Ascending aorta (tissue), 2 donors: ENCODE measurements at regions not wholly inside any gene's neighbourhood (a gene's known extent, or its start where the extent isn't known, plus 50 kb on each side); places are given as distances from the start of the nearest gene placed in this dataset.

Source experiments
- DNase-seq, 2 donors: peaks; one replicate each; pipeline ENCODE4 v3.0.0-alpha.2; 2019; ENCODE audit warnings: low spot score in 2 of 2
- H3K27ac ChIP-seq, 2 donors: fragments of 200-600 bp; sonication (generic); one replicate each; pipeline ENCODE4 v1.5.1; 2016 to 2017; ENCODE audit warnings: mild to moderate bottlenecking in 1 of 2
- H3K27me3 ChIP-seq: fragments of 200-600 bp; sonication (generic); one replicate; pipeline ENCODE4 v1.5.1; 2017
- H3K36me3 ChIP-seq, 2 donors: fragments of 200-600 bp; sonication (generic); one replicate each; pipeline ENCODE4 v1.5.1; 2016
- H3K4me1 ChIP-seq, 2 donors: fragments of 200-600 bp; sonication (generic); one replicate each; pipeline ENCODE4 v1.5.1; 2016 to 2017; ENCODE audit warnings: mild to moderate bottlenecking in 1 of 2
- H3K4me3 ChIP-seq, 2 donors: fragments of 200-600 bp; sonication (generic); one replicate each; pipeline ENCODE4 v1.5.1; 2016 to 2017; ENCODE audit warnings: mild to moderate bottlenecking in 1 of 2
- H3K9me3 ChIP-seq, 2 donors: fragments of 200-600 bp; sonication (generic); one replicate each; pipeline ENCODE4 v1.5.1; 2016
- intact Hi-C: fragments of 100-400 bp; cut with DNase I; formaldehyde crosslinking; loops from one replicate; pipeline ENCODE4 v1.15.1; 2023
- TF ChIP-seq, protein P1 (sequence below), 3 experiments: fragments of 200-600 bp in 2 of 3; fragments of 450-650 bp in 1 of 3; sonication (generic) in 2 of 3; IDR thresholded peaks; one replicate each; pipeline ENCODE4 v1.5.1; 2016 to 2019; ENCODE audit warnings: antibody characterized with exemption in 3 of 3, mild to moderate bottlenecking in 1 of 3, moderate library complexity in 1 of 3

DNA sequence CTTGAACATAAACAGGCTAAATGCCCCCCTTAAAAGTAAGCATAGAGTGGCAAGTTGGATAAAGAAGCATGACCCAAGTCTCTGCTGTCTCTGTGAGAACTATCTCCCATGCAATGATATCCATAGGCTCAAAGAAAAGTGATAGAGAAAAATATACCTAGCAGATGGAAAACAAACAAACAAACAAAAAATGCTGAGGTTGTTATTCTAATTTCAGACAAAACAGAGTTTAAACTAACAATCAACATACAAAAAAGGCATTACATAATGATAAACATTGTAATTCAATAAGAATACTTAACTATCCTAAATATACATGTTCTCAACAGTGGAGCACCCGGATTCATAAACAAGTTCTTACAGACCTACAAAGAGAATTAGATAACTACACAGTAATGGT lies 626.2 kb upstream of the CNTNAP2 start:
- H3K27me3 ChIP-seq = no peaks in the 10 kb centered on the region
- no peak overlapping the region for H3K27ac ChIP-seq

DNA sequence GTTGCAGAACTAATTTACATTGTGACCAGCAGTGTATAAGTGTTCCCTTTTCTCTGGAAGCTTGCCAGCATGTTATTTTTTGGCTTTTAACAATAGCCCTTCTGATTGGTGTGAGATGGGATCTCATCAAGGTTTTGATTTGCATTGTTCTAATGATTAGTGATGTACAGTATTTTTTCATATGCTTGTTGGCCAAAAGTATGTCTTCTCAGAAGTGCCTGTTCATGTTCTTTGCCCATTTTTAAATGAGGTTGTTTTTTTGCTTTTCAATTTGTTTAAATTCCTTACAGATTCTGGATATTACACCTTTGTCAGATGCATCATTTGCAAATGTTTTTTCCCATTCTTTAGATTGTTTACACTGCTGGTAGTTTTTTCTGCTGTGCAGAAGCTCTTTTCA lies 627.0 kb upstream of the CNTNAP2 start:
- Histone ChIP-seq H3K27me3 (no peaks in the 10 kb centered on the region), H3K4me1 (no peaks in the 10 kb centered on the region), H3K4me3 (no peak overlapping the region), H3K36me3 (no peaks in the 10 kb centered on the region), H3K9me3 (no peaks in the 10 kb centered on the region), H3K27ac (no peak overlapping the region)
- no peak for DNase-seq
- TF ChIP-seq, protein P1, sequence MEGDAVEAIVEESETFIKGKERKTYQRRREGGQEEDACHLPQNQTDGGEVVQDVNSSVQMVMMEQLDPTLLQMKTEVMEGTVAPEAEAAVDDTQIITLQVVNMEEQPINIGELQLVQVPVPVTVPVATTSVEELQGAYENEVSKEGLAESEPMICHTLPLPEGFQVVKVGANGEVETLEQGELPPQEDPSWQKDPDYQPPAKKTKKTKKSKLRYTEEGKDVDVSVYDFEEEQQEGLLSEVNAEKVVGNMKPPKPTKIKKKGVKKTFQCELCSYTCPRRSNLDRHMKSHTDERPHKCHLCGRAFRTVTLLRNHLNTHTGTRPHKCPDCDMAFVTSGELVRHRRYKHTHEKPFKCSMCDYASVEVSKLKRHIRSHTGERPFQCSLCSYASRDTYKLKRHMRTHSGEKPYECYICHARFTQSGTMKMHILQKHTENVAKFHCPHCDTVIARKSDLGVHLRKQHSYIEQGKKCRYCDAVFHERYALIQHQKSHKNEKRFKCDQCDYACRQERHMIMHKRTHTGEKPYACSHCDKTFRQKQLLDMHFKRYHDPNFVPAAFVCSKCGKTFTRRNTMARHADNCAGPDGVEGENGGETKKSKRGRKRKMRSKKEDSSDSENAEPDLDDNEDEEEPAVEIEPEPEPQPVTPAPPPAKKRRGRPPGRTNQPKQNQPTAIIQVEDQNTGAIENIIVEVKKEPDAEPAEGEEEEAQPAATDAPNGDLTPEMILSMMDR (IDR thresholded peaks at IDR 0.05) = no peak
- intact Hi-C loops = no loop called here

More for the DNA sequence above, 626.2 kb upstream of the CNTNAP2 start:
- Histone ChIP-seq H3K4me3 (no peak overlapping the region), H3K4me1 (no peaks in the 10 kb centered on the region), H3K36me3 (no peaks in the 10 kb centered on the region), H3K9me3 (no peaks in the 10 kb centered on the region)
- TF ChIP-seq, protein P1 (IDR thresholded peaks at IDR 0.05) = no peak
- intact Hi-C loops = no loop called here
- no peak for DNase-seq

DNA sequence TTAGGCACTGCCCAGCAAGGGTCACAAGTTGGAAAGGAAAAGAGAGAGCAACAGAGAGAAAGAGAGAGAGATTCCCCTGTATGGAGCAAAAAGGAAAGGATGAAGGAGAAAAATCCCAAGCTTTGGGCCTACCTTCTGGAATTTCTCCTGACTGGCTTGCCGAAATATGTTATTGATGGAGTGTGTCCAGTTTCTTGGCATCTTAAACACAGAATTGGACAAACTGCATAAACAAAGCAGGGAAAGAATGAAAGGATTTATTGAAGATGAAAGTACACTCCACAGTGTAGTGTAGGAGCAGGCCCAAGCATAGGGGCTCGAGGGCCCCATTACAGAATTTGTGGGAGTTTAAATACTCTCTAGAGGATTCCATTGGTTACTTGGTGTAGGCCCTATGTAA lies 627.8 kb upstream of the CNTNAP2 start:
- Histone ChIP-seq H3K9me3 (no peaks in the 10 kb centered on the region), H3K4me3 (no peak overlapping the region), H3K4me1 (no peaks in the 10 kb centered on the region), H3K27me3 (no peaks in the 10 kb centered on the region), H3K27ac (no peak overlapping the region), H3K36me3 (no peaks in the 10 kb centered on the region)
- intact Hi-C loops = no loop called here
- DNase-seq = no peak
- TF ChIP-seq, protein P1 (IDR thresholded peaks at IDR 0.05) = no peak

DNA sequence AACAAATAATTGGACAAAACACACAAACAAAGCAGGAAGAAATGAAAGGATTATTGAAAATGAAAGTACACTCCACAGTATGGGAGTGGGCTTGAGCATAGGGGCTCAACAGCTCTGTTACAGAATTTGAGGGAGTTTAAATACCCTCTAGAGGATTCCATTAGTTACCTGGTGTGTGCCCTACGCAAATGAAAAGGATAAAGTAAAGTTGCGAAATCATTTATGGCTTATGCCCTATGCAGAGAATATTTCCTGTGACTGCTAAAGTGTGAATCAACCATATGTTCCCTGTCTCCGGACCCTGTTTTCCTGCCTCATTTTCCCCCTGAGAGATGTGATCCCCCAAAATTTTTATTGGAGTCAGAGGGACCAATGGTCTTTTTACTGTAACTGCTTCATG lies 634.6 kb upstream of the CNTNAP2 start:
- Histone ChIP-seq H3K9me3 (no peaks in the 10 kb centered on the region), H3K36me3 (no peaks in the 10 kb centered on the region), H3K4me1 (no peaks in the 10 kb centered on the region), H3K4me3 (no peak overlapping the region), H3K27ac (no peak overlapping the region), H3K27me3 (no peaks in the 10 kb centered on the region)
- TF ChIP-seq, protein P1 (IDR thresholded peaks at IDR 0.05) = no peak
- intact Hi-C loops = no loop called here
- DNase-seq = no peak

DNA sequence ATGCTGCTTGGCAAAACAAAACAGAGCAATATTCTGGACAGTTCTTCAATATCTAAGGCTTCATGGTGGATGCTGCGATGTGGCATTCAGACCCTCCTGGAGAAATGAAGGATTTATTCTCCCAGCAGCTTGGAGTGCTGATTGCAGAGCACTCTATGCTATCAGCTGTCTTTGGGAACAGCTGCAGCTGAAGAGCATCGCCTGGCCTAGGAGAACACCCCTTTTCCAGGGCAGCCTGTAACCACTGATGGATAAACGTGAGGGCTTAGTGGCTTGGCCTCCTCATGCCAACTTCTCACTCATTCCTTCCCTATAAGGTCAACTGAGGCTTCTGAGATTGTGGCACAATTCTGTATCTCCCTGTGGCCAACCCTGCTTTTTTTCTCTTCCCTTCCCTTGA lies 638.1 kb upstream of the CNTNAP2 start:
- no peak overlapping the region for H3K27ac ChIP-seq
- TF ChIP-seq, protein P1 (IDR thresholded peaks at IDR 0.05) = no peak
- no peak overlapping the region for H3K4me3 ChIP-seq
- intact Hi-C loops = no loop called here
- no peaks in the 10 kb centered on the region for H3K27me3 ChIP-seq
- no peak for DNase-seq
- H3K36me3 ChIP-seq = no peaks in the 10 kb centered on the region
- H3K9me3 ChIP-seq = no peaks in the 10 kb centered on the region
- H3K4me1 ChIP-seq = no peaks in the 10 kb centered on the region

DNA sequence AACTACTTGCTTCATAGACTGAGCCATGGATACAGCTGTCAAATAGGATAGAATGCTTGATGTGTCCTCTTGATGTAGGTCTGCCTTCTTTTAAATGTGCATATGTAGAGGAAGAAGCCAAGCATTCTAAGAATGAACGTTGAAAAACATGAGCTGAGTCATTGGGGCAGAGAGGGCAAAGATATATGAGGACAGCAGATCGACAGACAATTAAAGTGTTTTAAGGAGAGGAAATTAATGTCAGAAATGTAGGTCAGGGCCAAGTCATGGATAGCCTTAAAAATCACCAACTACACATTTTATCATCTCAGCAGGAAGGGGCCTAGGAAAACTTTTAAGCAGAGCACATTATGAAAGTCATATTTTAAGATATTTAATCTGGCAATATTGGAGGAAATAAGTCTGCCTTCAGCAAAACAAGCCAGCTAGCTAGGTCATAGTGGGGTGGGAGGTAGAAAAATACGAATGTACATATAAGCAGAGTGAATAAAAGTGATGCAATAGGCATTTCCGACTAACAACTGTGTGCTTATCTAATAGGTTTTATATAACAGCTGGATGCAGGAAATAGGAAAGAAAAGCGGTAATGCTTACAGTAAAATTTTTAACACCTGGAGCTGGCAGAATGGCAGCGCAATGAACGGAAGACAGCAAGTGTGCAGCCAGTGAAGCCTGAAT lies 638.3 kb upstream of the TPK1 start:
- Histone ChIP-seq H3K4me1 (no peaks in the 10 kb centered on the region), H3K9me3 (no peaks in the 10 kb centered on the region), H3K27ac (no peak overlapping the region), H3K27me3 (no peaks in the 10 kb centered on the region), H3K4me3 (no peak overlapping the region), H3K36me3 (no peaks in the 10 kb centered on the region)
- no peak for DNase-seq
- TF ChIP-seq, protein P1 (IDR thresholded peaks at IDR 0.05) = no peak
- intact Hi-C loops = no loop called here
